Left kidney (tissue), 1 donor: ENCODE measurements at regions not wholly inside any gene's neighbourhood (a gene's known extent, or its start where the extent isn't known, plus 50 kb on each side); places are given as distances from the start of the nearest gene placed in this dataset.

Experiments
- DNase-seq: peaks from one replicate; pipeline ENCODE4 v3.0.0-alpha.2; 2013

- no peak for DNase-seq
These were observed 183.4 kb upstream of the XYLT1 start for GRCh38 chr16:17654142-17654541.

- no peak for DNase-seq
These were observed 177.4 kb upstream of the XYLT1 start for GRCh38 chr16:17647879-17648872.

- DNase-seq, result no peak
These were observed 173.2 kb upstream of the XYLT1 start for GRCh38 chr16:17643935-17644334.

- no peak for DNase-seq
These were observed 171.2 kb upstream of the XYLT1 start for GRCh38 chr16:17641990-17642389.

GRCh38 chr16:17638134-17638533 lies 167.4 kb upstream of the XYLT1 start:
- no peak for DNase-seq

GRCh38 chr16:17635183-17635582 lies 164.4 kb upstream of the XYLT1 start:
- no peak for DNase-seq

- DNase-seq, result no peak
These were observed 162.6 kb upstream of the XYLT1 start for GRCh38 chr16:17633181-17633951.

- DNase-seq, result no peak
These were observed 161.9 kb upstream of the XYLT1 start for GRCh38 chr16:17632667-17633066.

- DNase-seq, result no peak
These were observed 159.2 kb upstream of the XYLT1 start for GRCh38 chr16:17629936-17630335.

GRCh38 chr16:17628983-17629382 lies 158.2 kb upstream of the XYLT1 start:
- DNase-seq, result no peak

GRCh38 chr16:17622366-17622765 lies 151.6 kb upstream of the XYLT1 start:
- no peak for DNase-seq

- DNase-seq, result no peak
These were observed 148.5 kb upstream of the XYLT1 start for GRCh38 chr16:17619261-17619660.

- no peak for DNase-seq
These were observed 146.3 kb upstream of the XYLT1 start for GRCh38 chr16:17617021-17617552.

- DNase-seq, result no peak
These were observed 141.6 kb upstream of the XYLT1 start for GRCh38 chr16:17612336-17612735.

- DNase-seq, result no peak
These were observed 136.8 kb upstream of the XYLT1 start for GRCh38 chr16:17607609-17608008.

- no peak for DNase-seq
These were observed 136.3 kb upstream of the XYLT1 start for GRCh38 chr16:17607075-17607509.

- DNase-seq, result no peak
These were observed 135.7 kb upstream of the XYLT1 start for GRCh38 chr16:17606460-17606859.

GRCh38 chr16:17605784-17606183 lies 135.0 kb upstream of the XYLT1 start:
- DNase-seq, result no peak

- DNase-seq, result no peak
These were observed 132.9 kb upstream of the XYLT1 start for GRCh38 chr16:17603626-17604025.

- no peak for DNase-seq
These were observed 131.9 kb upstream of the XYLT1 start for GRCh38 chr16:17602678-17603077.

- no peak for DNase-seq
These were observed 128.2 kb upstream of the XYLT1 start for GRCh38 chr16:17598968-17599367.

GRCh38 chr16:17591655-17592405 lies 121.1 kb upstream of the XYLT1 start:
- DNase-seq, result no peak
